ENCODE measurements at regions not wholly inside any gene's neighbourhood (a gene's known extent, or its start where the extent isn't known, plus 50 kb on each side); places are given as distances from the start of the nearest gene placed in this dataset.

DNA sequence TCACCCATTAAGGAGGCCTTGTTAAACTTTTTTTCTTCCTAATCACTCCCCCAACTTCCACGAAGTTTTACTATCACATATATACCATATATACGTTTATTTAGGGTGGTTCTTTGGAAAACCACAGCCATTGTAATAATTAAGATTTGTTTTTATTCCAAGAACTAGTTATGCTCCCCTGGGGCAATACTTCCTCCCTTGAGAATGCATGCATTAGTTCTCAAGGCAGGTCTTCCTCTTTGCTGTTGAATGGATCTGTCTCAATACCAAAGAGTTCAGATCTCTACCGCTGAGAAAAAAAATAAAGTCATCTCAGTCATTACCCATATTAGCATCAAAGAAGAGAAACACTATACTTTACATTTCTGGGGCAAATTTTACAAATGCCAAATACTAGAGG, 567.7 kb upstream of the RGS18 start:
- in situ Hi-C loops (cut with HindIII; ENCODE audit: extremely low pct_ligation_motif_present, low pct_unique_long_range_greater_than_20kb), result no loop called here
- DNase-seq (ENCODE audit: low spot score) (no peak), ATAC-seq (no peak), FAIRE-seq (no peak)
- H4K20me1 ChIP-seq (ENCODE audit: insufficient read depth, low read length), result no peaks in the 10 kb centered on the region
- BruUV-seq (replicated peaks), result no TSS peak
- POLR2A ChIA-PET, result no interaction called here
- intact Hi-C loops (cut with micrococcal nuclease; ENCODE audit: unreplicated experiment), result no loop called here
- CTCF ChIA-PET (ENCODE audit: low intra/inter-chr PET ratio, low total read pairs), result no interaction called here
- H3K27me3 ChIP-seq (ENCODE audit: control insufficient read depth in 1 of 2, insufficient read depth in 2 of 2, low read length in 2 of 2), result no peaks in the 10 kb centered on the region
- H3K27ac ChIP-seq (ENCODE audit: extremely low read length, insufficient read depth, low read length), result no peak overlapping the region
- H3K9me3 ChIP-seq (ENCODE audit: low read length), result no peaks in the 10 kb centered on the region
- 8% methylated on average over 3 of the region's 3 CpGs for WGBS (ENCODE audit: low lambda C conversion rate)
- TF ChIP-seq ERF (CRISPR knock-in tag; IDR thresholded peaks at IDR 0.05) (no peak), ZNF260 (CRISPR knock-in tag; IDR thresholded peaks at IDR 0.05; ENCODE audit: borderline replicate concordance, low read depth) (no peak), CREM (IDR thresholded peaks at IDR 0.05) (no peak), CREM (CRISPR knock-in tag; IDR thresholded peaks at IDR 0.05) (no peak), ZNF781 (CRISPR knock-in tag; IDR thresholded peaks at IDR 0.05; ENCODE audit: borderline replicate concordance, not compliant biosample characterization) (no peak), MBNL3 (CRISPR knock-in tag; conservative IDR thresholded peaks at IDR 0.05) (no peak), ZNF703 (CRISPR knock-in tag; IDR thresholded peaks at IDR 0.05; ENCODE audit: borderline replicate concordance) (no peak), NR3C1 (CRISPR knock-in tag; IDR thresholded peaks at IDR 0.05) (no peak), GFI1 (CRISPR knock-in tag; IDR thresholded peaks at IDR 0.05; ENCODE audit: borderline replicate concordance) (no peak)
- TF ChIP-seq, protein P1, sequence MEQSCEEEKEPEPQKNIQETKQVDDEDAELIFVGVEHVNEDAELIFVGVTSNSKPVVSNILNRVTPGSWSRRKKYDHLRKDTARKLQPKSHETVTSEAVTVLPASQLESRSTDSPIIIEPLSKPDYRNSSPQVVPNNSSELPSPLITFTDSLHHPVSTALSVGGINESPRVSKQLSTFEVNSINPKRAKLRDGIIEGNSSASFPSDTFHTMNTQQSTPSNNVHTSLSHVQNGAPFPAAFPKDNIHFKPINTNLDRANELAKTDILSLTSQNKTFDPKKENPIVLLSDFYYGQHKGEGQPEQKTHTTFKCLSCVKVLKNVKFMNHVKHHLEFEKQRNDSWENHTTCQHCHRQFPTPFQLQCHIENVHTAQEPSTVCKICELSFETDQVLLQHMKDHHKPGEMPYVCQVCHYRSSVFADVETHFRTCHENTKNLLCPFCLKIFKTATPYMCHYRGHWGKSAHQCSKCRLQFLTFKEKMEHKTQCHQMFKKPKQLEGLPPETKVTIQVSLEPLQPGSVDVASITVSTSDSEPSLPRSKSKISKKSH (CRISPR knock-in tag; IDR thresholded peaks at IDR 0.05; ENCODE audit: borderline replicate concordance), result no peak
- H3K79me2 ChIP-seq (ENCODE audit: insufficient read depth, low read length), result no peaks in the 10 kb centered on the region
- no peaks in the 10 kb centered on the region for H3K36me3 ChIP-seq (replicated peaks in 1 of 2; ENCODE audit: control insufficient read depth in 1 of 2, insufficient read depth in 2 of 2, low read length in 2 of 2)
- H3K9ac ChIP-seq (ENCODE audit: insufficient read depth, low read depth, low read length), result no peak overlapping the region
- H2AFZ ChIP-seq (ENCODE audit: low read length), result no peak overlapping the region
- no peaks in the 10 kb centered on the region for H3K4me1 ChIP-seq (ENCODE audit: insufficient read depth, low read length)
- no peak overlapping the region for H3K4me2 ChIP-seq (ENCODE audit: low read depth, low read length)
- H3K4me3 ChIP-seq (replicated peaks in 1 of 3; ENCODE audit: insufficient read depth in 1 of 3, low read depth in 2 of 3, low read length in 3 of 3), result no peak overlapping the region

Data from HepG2 (cell line).